HG03108 (cell line): ENCODE measurements at regions not wholly inside any gene's neighbourhood (a gene's known extent, or its start where the extent isn't known, plus 50 kb on each side); places are given as distances from the start of the nearest gene placed in this dataset.
"Not testable (repeated sequence)": the region's sequence is repeated elsewhere in the genome, so short reads cannot be mapped to it uniquely, and the experiment has no call there.

Experiments
- ATAC-seq: cut with Tn5 transposase; IDR thresholded peaks from one replicate; pipeline ENCODE4 v1.9.1; 2021; ENCODE audit warnings: moderate library complexity; ENCODE audit not compliant: unreplicated experiment

DNA sequence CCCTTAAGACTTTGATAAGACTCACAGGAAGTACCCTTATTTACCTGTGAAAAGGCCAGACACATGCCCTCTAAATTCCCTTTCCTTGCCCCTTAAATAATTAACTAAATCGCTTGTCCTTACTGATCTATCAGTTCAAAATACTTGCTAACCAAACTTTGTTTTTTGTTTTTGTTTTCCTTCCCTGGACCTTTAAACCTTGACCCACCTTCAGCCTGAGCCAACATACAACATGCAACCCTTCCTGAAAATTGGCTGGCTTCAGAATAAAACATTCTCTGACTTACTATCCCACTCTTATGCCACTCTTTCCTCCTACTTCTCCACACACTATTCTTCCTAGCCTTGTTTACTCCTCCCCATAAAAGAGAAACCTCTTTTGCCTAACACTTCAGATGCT lies 448.1 kb upstream of the TRAM1L1 start:
- no peak for ATAC-seq

DNA sequence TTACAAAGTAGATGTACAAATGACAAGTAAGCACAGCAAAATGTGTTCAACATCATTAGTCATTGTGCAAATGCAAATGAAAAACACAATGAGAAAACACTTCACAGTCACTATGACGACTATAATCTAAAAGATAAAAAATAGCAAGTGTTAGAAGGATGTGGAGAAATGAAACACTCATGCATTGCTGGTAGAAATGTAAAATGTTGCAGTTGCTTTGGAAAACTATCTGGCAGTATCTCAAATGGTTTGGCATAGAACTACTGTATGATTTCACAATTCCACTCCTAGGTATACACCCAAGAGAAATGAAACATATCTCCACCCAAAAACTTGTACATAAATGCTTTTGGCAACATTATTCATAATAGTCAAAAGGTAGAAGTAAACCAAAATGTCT lies 459.7 kb upstream of the TRAM1L1 start:
- ATAC-seq = no peak

DNA sequence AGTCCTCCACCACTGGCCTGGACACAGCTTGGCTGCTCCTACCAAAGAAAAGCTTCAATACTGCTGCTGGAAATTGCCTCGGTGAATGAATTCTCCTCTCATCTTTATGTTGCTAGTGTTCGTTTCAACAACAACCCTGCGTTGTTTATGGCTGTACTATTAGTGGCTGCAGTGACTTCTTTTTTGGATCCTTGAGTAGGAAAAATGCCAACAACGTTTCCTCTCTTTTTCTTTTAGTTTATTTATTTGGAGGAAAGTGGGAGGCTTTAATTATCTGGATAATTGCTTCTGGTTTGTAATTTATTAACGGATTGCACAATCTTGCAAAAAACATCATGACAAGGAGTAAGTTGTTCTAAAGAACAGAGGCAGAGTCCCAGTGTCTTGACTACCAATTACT lies 464.1 kb upstream of the TRAM1L1 start:
- ATAC-seq = no peak

DNA sequence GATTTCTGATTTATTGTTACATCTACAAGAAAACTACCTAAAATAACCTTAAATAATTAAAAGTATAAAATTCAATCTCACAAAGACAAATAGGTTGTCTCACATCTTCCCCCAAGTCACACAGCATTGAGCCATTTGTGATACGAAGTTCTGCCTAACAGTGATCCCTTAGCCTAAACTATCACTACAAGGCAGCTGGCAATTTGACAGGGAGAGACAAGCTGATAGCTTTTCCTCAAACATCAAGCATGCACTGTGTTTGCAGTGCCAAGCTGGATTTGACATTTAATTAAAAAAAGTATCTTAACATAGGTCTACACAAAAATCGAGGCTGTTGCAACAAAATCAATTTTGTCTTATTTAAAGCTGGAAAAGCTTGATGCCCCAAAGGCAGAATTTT lies 464.7 kb upstream of the TRAM1L1 start:
- ATAC-seq = no peak

DNA sequence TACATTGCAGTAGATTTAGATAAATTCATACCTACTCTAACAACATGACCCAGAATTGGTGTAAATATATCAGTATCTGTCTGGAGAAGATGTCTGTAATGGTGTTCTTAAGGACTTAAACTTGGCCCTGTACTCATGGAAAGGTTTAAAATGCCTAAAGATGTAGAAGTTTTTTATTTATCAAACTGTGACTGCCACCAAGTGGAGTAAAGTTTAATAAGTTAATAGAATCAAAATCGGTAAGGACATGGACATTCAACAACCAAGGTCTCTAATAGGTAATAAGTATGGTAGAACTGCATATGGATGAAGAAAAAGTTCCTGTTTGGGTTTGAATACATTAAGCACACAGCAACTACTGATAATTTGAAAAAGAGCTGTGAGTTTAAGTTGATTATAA lies 474.0 kb upstream of the NDST3 start:
- ATAC-seq = no peak

DNA sequence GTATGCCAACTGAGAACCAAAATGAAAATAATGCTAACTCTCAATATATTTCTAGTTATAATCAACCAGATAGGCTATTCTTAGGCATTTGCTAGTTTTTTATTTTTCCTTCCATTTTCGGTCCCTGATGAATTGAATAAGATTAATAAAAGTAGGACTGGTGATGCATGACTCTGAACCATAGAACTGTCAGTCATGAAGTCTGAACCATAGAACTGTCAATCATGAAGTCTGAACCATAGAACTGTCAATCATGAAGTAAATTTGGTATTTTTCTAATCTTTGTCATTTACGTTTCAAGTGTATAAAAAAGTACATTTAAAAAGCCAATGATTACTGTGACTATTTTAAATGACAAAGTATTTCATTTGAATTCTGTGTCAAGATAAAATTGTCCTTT lies 460.2 kb upstream of the NDST3 start:
- no peak for ATAC-seq

DNA sequence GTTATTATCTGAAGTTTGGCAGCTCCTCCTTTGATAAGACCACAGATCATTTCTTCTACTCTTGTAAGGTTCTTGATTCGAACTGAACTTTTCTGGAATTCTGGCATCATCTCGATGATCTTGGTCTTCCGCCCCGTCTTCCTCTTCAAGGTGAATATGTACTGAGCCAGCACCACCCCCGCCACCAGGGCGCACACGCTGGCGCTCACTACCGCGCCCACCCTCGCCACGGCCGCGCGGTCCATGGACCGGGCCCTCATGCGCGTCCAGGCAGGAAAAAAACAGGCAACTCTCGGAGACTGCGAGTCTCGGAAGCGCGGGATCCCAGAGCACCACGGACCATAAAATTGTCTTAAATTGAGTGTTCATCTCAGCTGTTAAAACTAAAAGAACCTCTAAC lies 458.4 kb upstream of the NDST3 start:
- no peak for ATAC-seq

DNA sequence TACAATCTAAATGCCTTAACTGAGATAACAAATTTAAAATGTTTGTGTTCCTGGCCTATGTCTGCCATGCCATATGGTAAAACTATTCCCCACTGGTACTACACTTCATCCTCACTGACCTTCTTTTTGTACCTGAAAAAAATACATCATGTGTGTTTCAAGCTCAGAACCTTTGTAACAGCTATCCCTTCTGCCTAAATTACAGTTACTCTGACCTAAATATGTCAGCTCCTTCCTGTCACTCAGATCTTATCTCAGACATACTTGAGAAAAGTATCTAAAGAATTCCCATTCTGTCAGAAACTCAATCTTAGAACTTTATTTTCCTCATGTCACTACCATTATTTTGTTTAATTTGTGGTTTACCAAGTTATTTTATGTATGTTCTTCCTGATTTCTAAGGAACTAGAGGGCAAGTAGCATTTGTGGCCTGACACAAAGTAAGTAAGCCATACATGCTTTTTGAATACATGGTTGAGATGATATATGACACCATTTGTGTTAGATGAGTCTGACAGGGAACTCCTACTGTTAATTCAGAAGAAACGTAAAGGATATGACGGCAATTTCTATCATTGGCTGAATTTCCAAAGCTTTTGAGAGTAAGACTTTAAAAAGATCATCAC lies 456.5 kb upstream of the NDST3 start:
- ATAC-seq = no peak

DNA sequence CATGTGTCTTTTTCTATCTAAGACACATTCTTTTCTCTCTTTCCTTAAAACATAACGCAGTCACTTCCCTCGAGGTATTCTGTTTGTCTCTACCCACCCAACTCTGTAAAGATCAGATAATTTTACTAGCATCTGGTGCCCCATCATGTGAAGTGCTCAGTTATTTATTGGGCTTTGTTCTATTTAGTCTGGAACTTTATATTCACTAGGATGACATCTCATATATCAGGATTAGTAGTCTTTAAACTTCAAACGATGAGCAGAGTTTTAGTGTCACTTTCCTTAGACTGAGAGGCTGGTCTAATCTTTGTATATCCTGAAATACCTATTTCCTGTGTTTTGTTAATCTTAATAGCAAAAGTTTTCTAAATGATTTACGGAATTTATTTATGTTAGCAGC lies 445.5 kb upstream of the NDST3 start:
- no peak for ATAC-seq

DNA sequence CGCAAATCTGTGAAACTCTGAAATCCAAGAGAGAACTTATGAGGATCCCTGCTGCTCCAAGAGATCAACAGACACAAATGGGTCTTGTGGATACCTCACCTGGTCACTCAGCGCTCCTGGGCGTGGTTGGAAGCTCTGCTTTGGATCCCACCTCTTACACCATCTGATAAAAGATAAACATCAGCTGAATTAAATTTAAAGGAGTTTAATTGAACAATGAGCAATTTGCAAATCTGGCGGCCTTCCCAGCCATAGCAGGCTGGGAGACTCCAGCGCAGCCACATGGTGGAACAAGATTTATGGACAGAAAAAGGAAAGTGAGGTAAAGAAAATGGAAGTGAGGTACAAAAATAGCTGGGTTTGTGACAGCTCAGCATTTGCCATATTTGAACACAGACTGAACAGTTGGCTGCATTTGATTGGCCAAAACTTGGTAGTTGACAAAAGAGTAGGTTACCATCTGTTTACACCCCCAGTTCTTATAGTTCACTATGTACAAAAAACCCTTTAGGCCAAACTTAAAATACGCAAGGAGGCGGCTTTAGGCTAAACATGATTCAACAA lies 437.3 kb upstream of the NDST3 start:
- no peak for ATAC-seq

DNA sequence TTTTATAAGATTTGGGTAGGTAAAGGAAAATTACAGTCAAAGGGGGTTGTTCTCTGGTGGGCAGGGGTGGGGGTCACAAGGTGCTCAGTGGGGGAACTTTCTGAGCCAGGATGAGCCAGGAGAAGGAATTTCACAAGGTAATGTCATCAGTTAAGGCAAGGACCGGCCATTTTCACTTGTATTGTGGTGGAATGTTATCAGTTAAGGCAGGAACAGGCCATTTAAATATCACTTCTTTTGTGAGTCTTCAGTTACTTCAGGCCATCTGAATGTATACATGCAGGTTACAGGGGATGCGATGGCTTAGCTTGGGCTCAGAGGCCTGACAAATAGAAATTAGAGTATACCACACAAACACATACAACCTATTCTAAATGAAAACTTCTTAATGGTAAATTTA lies 434.9 kb upstream of the NDST3 start:
- not testable (repeated sequence) for ATAC-seq

DNA sequence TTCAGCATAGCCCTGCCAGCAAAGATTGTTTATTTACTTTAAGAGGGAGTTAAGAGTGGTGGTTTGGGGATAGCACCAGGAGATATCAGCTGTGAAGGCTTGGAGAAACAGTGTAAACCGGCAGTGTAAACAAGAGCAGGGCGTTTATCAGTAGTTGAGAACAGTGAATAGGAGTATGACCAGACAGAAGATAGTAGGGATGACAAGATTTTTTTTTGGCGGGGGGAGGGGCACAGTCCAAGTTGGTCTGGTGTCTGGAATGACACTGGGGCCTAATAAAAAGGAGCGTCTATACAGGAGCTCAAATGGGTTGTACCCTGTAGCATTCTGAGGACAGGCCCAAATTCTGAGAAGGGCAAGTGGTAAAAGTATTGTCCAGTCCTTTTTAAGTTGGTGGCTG lies 433.4 kb upstream of the NDST3 start:
- ATAC-seq = not testable (repeated sequence)

DNA sequence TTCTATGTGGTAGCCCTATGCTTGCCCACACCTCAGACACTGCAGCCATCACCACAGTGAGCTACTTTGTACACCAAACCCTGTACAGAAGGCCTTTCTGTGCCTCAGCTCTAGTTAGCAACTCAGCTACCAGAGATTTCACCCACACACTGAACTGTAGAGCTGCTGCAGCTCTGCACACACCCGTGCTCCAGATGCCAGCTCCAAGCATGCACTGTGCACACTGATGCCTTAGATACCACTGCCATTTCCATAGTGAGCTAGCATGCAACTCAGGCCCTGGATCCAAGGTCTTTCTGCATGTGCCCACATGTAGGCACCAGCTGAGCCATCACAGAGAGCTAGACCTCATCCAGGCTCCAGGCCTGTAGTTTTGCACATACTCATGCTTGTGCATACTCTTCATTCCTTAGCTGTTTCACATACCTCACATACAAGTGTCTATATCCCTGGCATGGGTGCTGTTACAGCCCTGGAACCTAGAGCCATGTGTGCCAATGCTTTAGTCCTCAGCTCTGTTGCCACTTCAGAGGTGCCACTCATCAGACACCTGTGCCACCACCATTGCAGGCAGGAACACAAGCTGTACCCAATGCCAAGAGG lies 423.5 kb upstream of the NDST3 start:
- no peak for ATAC-seq

DNA sequence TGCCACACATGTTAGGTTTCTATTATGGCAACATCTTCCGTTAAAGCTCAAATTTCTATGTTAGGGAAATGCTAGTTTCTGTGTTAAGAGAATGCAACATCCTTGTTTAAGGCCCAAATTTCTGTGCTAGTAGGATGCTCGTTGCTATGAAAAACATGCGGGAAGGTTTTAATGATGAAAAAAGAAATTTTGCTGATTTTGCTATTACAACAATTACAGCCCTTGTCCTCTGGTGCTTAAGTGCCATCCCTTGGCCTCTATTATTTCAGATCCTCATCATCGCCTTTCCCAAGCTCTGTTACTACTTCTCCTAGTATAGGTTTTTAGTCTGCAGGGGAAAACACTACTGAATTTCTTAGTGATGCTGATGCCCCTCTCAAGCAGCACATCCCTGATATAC lies 412.6 kb upstream of the NDST3 start:
- ATAC-seq = no peak

DNA sequence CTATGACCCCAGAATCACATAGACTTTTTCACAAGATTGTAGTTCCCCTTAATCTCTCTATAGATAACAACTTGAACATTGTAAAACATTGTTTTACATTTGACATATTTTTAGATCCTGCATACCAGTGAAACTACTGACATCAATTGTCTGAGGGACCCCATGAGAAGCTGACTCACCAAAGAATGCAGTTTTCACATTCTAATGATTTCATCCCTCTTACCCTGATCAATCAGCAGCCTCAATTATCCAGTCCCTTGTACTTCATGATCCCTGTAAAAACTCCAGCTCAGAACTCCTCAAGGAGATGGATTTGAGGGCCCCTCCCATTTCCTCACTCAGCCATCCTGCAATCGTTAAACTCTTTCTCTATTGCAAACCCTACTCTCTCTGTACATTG lies 411.0 kb upstream of the NDST3 start:
- ATAC-seq = no peak

DNA sequence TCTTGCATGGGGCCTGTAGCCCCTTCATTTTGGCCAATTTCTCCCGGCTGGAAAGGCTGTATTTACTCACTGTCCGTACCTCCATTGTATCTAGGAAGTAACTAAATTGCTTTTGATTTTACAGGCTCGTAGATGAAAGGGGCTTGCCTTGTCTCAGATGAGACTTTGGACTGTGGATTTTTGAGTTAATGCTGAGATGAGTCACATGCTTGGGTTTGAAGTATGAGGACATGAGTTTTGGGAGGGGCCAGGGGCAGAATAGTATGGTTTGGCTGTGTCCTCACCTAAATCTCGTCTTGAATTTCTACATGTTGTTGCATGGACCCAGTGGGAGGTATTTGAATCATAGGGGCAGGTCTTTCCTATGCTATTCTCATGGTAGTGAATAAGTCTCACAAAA lies 407.6 kb upstream of the NDST3 start:
- no peak for ATAC-seq

DNA sequence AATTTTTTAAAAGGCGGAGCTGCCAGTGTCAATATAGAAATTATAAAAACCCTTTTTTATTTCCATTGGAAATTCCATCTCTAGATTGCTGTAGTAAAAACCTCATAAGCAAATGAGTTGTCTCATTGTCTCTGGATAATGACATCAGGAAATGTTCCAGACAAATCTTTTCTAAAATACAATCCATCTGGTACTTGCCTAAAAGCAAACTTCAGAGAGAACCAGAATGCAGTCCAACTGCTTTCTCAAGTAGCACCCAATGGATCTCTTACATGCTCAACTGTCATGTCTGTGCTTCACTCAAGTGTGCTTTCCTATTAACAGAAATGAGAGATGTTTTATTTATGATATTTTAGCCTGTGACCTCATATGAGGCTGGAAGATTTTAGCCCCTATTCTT lies 399.6 kb upstream of the NDST3 start:
- no peak for ATAC-seq

DNA sequence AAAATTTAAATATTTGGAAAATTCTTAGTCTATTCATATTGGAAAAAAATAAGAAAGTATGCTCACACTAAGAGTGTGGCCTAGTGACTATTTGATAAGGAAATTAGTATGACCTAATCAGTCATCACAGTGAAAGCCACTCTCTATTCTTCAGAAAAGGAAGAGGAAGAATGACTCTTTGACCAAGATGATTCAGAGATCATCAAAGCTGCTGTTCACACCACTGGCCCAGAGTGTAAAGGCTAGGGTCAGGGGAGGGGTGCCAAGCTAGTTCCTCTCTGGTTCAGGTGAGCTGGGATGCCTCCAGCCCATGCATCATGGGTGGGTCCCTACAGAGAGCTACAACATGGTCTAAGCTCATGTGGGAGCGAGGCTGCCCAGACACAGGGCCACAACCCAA lies 396.9 kb upstream of the NDST3 start:
- no peak for ATAC-seq

DNA sequence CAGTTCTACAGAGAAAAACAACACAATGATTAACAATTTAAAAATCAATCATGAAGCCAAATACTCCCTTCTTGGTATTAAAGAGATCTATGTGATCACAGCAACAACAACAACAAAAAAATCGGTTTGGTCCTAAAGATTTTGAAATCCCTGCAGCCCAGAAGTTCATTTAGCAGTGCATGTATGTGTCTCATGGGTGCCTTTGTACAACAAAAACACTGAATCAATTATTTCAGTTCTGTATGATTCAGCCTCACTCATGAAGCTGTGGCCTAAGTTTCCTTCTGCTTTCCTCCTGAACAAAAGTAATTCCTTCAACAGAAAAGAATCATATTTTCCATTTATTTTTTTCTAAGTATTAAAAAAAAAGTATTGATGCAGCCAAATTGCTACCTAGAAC lies 393.4 kb upstream of the NDST3 start:
- no peak for ATAC-seq

DNA sequence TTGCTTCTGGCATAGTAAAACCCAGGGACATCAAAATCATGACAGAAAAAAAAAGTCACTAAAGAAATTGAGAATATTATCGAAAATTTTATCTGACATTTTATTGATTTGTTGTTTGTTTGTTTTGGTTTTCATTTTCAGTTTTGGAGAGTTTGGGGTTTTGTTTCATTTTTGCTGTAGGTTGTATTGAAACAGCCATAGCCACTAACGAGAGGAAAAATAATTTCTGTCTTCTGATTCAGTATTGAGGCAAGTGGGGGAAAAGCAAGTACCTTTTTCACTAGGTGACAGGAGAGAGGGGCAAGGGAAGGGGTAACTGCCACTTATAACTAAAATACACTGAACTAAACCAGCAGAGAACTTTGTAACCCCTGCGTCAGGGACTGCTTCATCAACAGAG lies 392.8 kb upstream of the NDST3 start:
- no peak for ATAC-seq

DNA sequence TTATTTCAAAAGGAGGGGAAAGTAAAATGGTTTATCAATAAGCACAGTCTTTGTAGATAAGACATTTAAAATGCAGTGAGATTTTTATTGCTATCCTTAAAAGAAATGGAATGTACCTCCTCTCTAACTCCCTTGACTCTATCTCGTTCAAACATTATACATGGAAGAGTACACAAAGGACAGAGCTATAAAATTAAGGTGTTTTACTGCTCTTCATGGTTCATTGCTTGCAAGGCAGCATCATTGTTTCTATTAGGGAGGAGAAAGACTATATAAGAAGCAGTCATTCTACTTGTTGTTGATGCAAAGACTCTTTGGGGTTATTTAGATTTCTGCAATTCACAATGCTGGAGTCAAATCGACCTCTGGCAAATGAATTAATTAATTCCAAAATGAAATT lies 380.2 kb upstream of the NDST3 start:
- ATAC-seq = no peak

DNA sequence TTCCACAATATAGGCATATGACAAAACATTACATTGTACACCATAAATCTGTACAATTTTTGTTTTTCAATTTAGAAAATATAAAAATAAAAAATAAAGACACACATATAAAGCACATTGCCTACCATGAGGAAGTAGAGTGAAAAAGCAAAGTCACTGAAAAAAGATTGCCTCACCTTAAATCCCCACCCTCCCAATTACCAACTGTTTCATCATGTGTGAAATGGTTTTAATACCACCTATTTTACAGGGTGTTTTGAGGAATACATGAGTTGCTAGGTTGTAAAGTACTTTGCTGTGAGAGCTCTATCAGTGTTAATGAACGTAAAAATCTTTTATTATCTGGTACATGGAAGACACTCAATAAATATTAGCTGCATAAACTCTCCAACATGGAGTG lies 373.6 kb upstream of the NDST3 start:
- no peak for ATAC-seq
